SK-N-SH (cell line): ENCODE measurements at regions not wholly inside any gene's neighbourhood (a gene's known extent, or its start where the extent isn't known, plus 50 kb on each side); places are given as distances from the start of the nearest gene placed in this dataset.

Source experiments
- CTCF ChIA-PET: fragments of 300-600, 350-600 bp; formaldehyde crosslinking; extraction: SDS; loops from one replicate; lab custom pipeline; 2021; lab: Yijun Ruan, JAX
- POLR2A ChIA-PET: fragments of 350-600 bp; sonication (Branson Sonifier 250); formaldehyde crosslinking; extraction: SDS; loops from one replicate; lab custom pipeline; 2020; ENCODE audit warnings: antibody characterized with exemption, inconsistent platforms; lab: Yijun Ruan, JAX
- DNase-seq: peaks from one replicate; pipeline ENCODE4 v3.0.0; 2012
- H2AFZ ChIP-seq: fragments of 200-600 bp; sonication (generic); 2 replicates; pipeline ENCODE4 v1.8.1; 2016; ENCODE audit warnings: antibody characterized with exemption, mild to moderate bottlenecking, low read depth
- H3F3A ChIP-seq: fragments of 200-600 bp; sonication (generic); replicated peaks from 2 replicates; pipeline ENCODE3; 2016; ENCODE audit warnings: antibody characterized with exemption, mild to moderate bottlenecking; ENCODE audit not compliant: insufficient read depth
- H3K27ac ChIP-seq, 2 experiments: fragments of 200-500 bp in 1 of 2; fragments of 200-600 bp in 1 of 2; sonication (Bioruptor generic) in 1 of 2; sonication (generic), shearing (Covaris generic) in 1 of 2; 2 replicates each; pipeline versions ENCODE4 v1.5.1 to v1.6.1; 2014 to 2016; ENCODE audit warnings: low read depth in 2 of 2, inconsistent platforms in 1 of 2, low read length in 1 of 2, mild to moderate bottlenecking in 1 of 2, mixed read lengths in 1 of 2
- H3K27me3 ChIP-seq: fragments of 200-600 bp; sonication (generic), shearing (Covaris generic); 2 replicates; pipeline ENCODE4 v1.6.1; 2016; ENCODE audit warnings: mixed run types; ENCODE audit not compliant: insufficient read depth
- H3K36me3 ChIP-seq, 2 experiments: fragments of 200-500 bp in 1 of 2; fragments of 200-600 bp in 1 of 2; sonication (Bioruptor generic) in 1 of 2; sonication (generic) in 1 of 2; replicated peaks in 1 of 2; 2 replicates each; pipeline versions ENCODE3 to v1.5.1; 2014 to 2016; ENCODE audit warnings: low read length in 1 of 2, mild to moderate bottlenecking in 1 of 2; ENCODE audit not compliant: insufficient read depth in 2 of 2, control insufficient read depth in 1 of 2
- H3K4me1 ChIP-seq, 2 experiments: fragments of 200-500 bp in 1 of 2; fragments of 200-600 bp in 1 of 2; sonication (Bioruptor generic) in 1 of 2; sonication (generic), shearing (Covaris generic) in 1 of 2; 2 replicates each; pipeline versions ENCODE4 v1.5.1 to v1.6.1; 2014 to 2016; ENCODE audit warnings: low read depth in 1 of 2, low read length in 1 of 2, mixed run types in 1 of 2; ENCODE audit not compliant: insufficient read depth in 2 of 2, control insufficient read depth in 1 of 2
- H3K4me2 ChIP-seq: fragments of 200-600 bp; sonication (generic), shearing (Covaris generic); 2 replicates; pipeline ENCODE4 v1.6.1; 2017; ENCODE audit warnings: mixed run types
- H3K4me3 ChIP-seq, 2 experiments: fragments of 200-500 bp in 1 of 2; fragments of 200-600 bp in 1 of 2; sonication (Bioruptor generic) in 1 of 2; sonication (generic), shearing (Covaris generic) in 1 of 2; 2 replicates each; pipeline versions ENCODE4 v1.5.1 to v1.8.1; 2014 to 2016; ENCODE audit warnings: low read depth in 2 of 2, inconsistent platforms in 1 of 2, low read length in 1 of 2, mild to moderate bottlenecking in 1 of 2, mixed read lengths in 1 of 2, moderate library complexity in 1 of 2
- H3K79me2 ChIP-seq: fragments of 200-600 bp; sonication (generic); 2 replicates; pipeline ENCODE4 v1.8.1; 2017; ENCODE audit warnings: mild to moderate bottlenecking; ENCODE audit not compliant: insufficient read depth
- H3K9ac ChIP-seq: fragments of 200-600 bp; sonication (generic); 2 replicates; pipeline ENCODE4 v1.6.1; 2017; ENCODE audit warnings: mixed run types
- H3K9me2 ChIP-seq: fragments of 200-600 bp; sonication (generic); 2 replicates; pipeline ENCODE4 v1.6.1; 2017; ENCODE audit warnings: mixed run types
- H3K9me3 ChIP-seq: fragments of 200-600 bp; sonication (generic); 2 replicates; pipeline ENCODE4 v1.6.1; 2017; ENCODE audit warnings: mixed run types, mild to moderate bottlenecking, moderate library complexity
- H4K20me1 ChIP-seq: fragments of 200-600 bp; sonication (generic); 2 replicates; pipeline ENCODE4 v1.6.1; 2017; ENCODE audit warnings: mild to moderate bottlenecking, mixed run types; ENCODE audit not compliant: insufficient read depth
- CHD2 ChIP-seq: fragments of 150-350 bp; IDR thresholded peaks from 2 replicates; pipeline ENCODE4 v1.6.1; 2018; ENCODE audit warnings: low read length; ENCODE audit not compliant: partially characterized antibody
- NFIC ChIP-seq: IDR thresholded peaks from 2 replicates; pipeline ENCODE4 v1.4.0; 2012; ENCODE audit warnings: borderline replicate concordance
- POLR2AphosphoS5 ChIP-seq: IDR thresholded peaks from 2 replicates; pipeline ENCODE4 v1.6.1; 2012; ENCODE audit warnings: low read depth, low read length
- RAD21 ChIP-seq: IDR thresholded peaks from 2 replicates; pipeline ENCODE4 v1.6.1; 2012; ENCODE audit warnings: mild to moderate bottlenecking, low read length
- TCF12 ChIP-seq: IDR thresholded peaks from 2 replicates; pipeline ENCODE4 v1.4.0; 2012
- YY1 ChIP-seq: IDR thresholded peaks from 2 replicates; pipeline ENCODE4 v1.4.0; 2012; ENCODE audit warnings: low read depth, mild to moderate bottlenecking
- WGBS: methylation state at CpG from one replicate; pipeline ENCODE4 v1.1.6; 2017; ENCODE audit warnings: low lambda C conversion rate; 5-methylcytosine and 5-hydroxymethylcytosine counted together
- TF ChIP-seq, protein P1 (sequence below): IDR thresholded peaks from 2 replicates; pipeline ENCODE4 v1.6.1; 2012; ENCODE audit warnings: mild to moderate bottlenecking, low read depth, low read length, moderate library complexity
- TF ChIP-seq, protein P2 (sequence below): fragments of 150-350 bp; IDR thresholded peaks from 2 replicates; pipeline ENCODE4 v1.6.1; 2016; ENCODE audit warnings: mild to moderate bottlenecking, low read depth, low read length
- TF ChIP-seq, protein P3 (sequence below): IDR thresholded peaks from 2 replicates; pipeline ENCODE4 v1.4.0; 2012; ENCODE audit warnings: low read depth, borderline replicate concordance
- TF ChIP-seq, protein P4 (sequence below): IDR thresholded peaks from 2 replicates; pipeline ENCODE4; 2012
- TF ChIP-seq, protein P5 (sequence below): fragments of 150-350 bp; IDR thresholded peaks from 2 replicates; pipeline ENCODE4 v1.6.1; 2017; ENCODE audit warnings: antibody characterized with exemption, low read length, low read depth, borderline replicate concordance

DNA sequence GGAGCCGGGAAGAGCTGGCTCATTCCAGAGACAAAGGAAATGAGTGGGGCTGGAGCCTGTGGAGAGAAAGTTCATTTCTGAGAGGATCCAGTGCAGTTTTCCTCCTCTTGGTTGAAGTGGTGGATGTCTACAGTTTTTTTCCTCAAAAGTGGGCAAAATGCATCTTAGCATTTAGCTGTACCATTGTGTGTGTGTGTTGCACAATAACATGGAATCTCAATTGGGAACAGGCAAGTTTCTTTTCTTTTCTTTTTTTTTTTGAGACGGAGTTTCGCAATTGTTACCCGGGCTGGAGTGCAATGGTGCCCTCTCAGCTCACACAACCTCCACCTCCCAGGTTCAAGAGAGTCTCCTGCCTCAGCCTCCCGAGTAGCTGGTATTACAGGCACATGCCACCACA, 101.5 kb upstream of the UBE2E1 start (continued):
- TF ChIP-seq, protein P1, sequence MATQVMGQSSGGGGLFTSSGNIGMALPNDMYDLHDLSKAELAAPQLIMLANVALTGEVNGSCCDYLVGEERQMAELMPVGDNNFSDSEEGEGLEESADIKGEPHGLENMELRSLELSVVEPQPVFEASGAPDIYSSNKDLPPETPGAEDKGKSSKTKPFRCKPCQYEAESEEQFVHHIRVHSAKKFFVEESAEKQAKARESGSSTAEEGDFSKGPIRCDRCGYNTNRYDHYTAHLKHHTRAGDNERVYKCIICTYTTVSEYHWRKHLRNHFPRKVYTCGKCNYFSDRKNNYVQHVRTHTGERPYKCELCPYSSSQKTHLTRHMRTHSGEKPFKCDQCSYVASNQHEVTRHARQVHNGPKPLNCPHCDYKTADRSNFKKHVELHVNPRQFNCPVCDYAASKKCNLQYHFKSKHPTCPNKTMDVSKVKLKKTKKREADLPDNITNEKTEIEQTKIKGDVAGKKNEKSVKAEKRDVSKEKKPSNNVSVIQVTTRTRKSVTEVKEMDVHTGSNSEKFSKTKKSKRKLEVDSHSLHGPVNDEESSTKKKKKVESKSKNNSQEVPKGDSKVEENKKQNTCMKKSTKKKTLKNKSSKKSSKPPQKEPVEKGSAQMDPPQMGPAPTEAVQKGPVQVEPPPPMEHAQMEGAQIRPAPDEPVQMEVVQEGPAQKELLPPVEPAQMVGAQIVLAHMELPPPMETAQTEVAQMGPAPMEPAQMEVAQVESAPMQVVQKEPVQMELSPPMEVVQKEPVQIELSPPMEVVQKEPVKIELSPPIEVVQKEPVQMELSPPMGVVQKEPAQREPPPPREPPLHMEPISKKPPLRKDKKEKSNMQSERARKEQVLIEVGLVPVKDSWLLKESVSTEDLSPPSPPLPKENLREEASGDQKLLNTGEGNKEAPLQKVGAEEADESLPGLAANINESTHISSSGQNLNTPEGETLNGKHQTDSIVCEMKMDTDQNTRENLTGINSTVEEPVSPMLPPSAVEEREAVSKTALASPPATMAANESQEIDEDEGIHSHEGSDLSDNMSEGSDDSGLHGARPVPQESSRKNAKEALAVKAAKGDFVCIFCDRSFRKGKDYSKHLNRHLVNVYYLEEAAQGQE: no peak
- TF ChIP-seq, protein P2, sequence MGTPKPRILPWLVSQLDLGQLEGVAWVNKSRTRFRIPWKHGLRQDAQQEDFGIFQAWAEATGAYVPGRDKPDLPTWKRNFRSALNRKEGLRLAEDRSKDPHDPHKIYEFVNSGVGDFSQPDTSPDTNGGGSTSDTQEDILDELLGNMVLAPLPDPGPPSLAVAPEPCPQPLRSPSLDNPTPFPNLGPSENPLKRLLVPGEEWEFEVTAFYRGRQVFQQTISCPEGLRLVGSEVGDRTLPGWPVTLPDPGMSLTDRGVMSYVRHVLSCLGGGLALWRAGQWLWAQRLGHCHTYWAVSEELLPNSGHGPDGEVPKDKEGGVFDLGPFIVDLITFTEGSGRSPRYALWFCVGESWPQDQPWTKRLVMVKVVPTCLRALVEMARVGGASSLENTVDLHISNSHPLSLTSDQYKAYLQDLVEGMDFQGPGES: no peak
- TF ChIP-seq TCF12 (no peak), CHD2 (no peak), POLR2AphosphoS5 (no peak), YY1 (no peak)
- TF ChIP-seq, protein P3, sequence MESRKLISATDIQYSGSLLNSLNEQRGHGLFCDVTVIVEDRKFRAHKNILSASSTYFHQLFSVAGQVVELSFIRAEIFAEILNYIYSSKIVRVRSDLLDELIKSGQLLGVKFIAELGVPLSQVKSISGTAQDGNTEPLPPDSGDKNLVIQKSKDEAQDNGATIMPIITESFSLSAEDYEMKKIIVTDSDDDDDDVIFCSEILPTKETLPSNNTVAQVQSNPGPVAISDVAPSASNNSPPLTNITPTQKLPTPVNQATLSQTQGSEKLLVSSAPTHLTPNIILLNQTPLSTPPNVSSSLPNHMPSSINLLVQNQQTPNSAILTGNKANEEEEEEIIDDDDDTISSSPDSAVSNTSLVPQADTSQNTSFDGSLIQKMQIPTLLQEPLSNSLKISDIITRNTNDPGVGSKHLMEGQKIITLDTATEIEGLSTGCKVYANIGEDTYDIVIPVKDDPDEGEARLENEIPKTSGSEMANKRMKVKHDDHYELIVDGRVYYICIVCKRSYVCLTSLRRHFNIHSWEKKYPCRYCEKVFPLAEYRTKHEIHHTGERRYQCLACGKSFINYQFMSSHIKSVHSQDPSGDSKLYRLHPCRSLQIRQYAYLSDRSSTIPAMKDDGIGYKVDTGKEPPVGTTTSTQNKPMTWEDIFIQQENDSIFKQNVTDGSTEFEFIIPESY: no peak

DNA sequence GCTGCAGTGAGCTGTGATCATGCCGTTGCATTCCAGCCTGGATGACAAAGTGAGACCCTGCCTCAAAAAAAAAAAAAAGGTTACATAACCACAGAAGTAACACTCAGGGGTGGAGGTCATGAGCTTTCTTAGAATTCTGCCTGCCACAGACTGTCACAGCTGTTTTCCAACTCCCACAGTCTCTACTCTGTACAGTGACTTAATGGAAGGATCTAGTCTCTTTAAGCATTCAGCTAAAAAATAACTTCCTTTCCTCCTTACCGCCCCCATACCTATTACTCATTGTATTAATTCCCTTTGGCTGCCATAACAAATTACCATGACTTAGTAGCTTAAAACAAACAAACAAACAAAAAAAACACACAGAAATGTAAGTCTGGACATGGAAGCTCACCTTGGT, 99.6 kb upstream of the UBE2E1 start:
- Histone ChIP-seq H3F3A (no peaks in the 10 kb centered on the region), H4K20me1 (no peaks in the 10 kb centered on the region), H3K79me2 (no peaks in the 10 kb centered on the region), H3K27ac (no peak overlapping the region), H3K27me3 (no peaks in the 10 kb centered on the region), H3K4me1 (no peaks in the 10 kb centered on the region; a peak in 1 of 4 replicates), H3K36me3 (no peaks in the 10 kb centered on the region), H2AFZ (no peak overlapping the region), H3K4me3 (no peak overlapping the region), H3K9ac (no peak overlapping the region), H3K9me2 (no peaks in the 10 kb centered on the region), H3K4me2 (no peak overlapping the region), H3K9me3 (no peaks in the 10 kb centered on the region)
- TF ChIP-seq, protein P4, sequence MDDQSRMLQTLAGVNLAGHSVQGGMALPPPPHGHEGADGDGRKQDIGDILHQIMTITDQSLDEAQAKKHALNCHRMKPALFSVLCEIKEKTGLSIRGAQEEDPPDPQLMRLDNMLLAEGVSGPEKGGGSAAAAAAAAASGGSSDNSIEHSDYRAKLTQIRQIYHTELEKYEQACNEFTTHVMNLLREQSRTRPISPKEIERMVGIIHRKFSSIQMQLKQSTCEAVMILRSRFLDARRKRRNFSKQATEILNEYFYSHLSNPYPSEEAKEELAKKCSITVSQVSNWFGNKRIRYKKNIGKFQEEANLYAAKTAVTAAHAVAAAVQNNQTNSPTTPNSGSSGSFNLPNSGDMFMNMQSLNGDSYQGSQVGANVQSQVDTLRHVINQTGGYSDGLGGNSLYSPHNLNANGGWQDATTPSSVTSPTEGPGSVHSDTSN: no peak
- TF ChIP-seq RAD21 (no peak), NFIC (no peak)
- TF ChIP-seq, protein P5, sequence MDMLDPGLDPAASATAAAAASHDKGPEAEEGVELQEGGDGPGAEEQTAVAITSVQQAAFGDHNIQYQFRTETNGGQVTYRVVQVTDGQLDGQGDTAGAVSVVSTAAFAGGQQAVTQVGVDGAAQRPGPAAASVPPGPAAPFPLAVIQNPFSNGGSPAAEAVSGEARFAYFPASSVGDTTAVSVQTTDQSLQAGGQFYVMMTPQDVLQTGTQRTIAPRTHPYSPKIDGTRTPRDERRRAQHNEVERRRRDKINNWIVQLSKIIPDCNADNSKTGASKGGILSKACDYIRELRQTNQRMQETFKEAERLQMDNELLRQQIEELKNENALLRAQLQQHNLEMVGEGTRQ: no peak
- no peak for DNase-seq
- 82% methylated on average over 2 of the region's 2 CpGs for WGBS
- ChIA-PET POLR2A (no interaction called here), CTCF (interaction anchor here (0.7 kb wide), 1 partner anchor 19 kb away, joined by 3 read pairs; no protein-coding TSS in a partner anchor)
